HS-27A (cell line): ENCODE measurements at regions not wholly inside any gene's neighbourhood (a gene's known extent, or its start where the extent isn't known, plus 50 kb on each side); places are given as distances from the start of the nearest gene placed in this dataset.
A peak's percentile ranks its signal among the peaks of the same experiment; 100 is the strongest.

Experiments used
- DNase-seq: peaks from one replicate; pipeline ENCODE4 v3.0.0-alpha.2; 2012; ENCODE audit warnings: low read depth, missing footprints

GRCh38 chr2:165033402-165033801 is 78.1 kb upstream of the SLC38A11 start:
- no peak for DNase-seq

- DNase-seq: no peak
Observed at GRCh38 chr2:165032559-165032958, 77.2 kb upstream of the SLC38A11 start.

- no peak for DNase-seq
Observed at GRCh38 chr2:165024199-165024598, 68.9 kb upstream of the SLC38A11 start.

- DNase-seq: no peak
Observed at GRCh38 chr2:165022781-165023180, 67.5 kb upstream of the SLC38A11 start.

- DNase-seq: no peak
Observed at GRCh38 chr2:165017966-165018596, 62.8 kb upstream of the SLC38A11 start.

GRCh38 chr2:165016772-165017411 is 61.6 kb upstream of the SLC38A11 start:
- DNase-seq: peak; percentile 19

- DNase-seq: no peak
Observed at GRCh38 chr2:165015052-165015642, 59.8 kb upstream of the SLC38A11 start.

- DNase-seq: no peak
Observed at GRCh38 chr2:165013944-165014619, 58.8 kb upstream of the SLC38A11 start.

- DNase-seq: no peak
Observed at GRCh38 chr2:165011199-165011598, 55.9 kb upstream of the SLC38A11 start.

GRCh38 chr2:165010556-165010955 is 55.2 kb upstream of the SLC38A11 start:
- no peak for DNase-seq

GRCh38 chr2:165009466-165009865 is 54.1 kb upstream of the SLC38A11 start:
- DNase-seq: no peak

- no peak for DNase-seq
Observed at GRCh38 chr2:165008730-165009315, 53.5 kb upstream of the SLC38A11 start.

- DNase-seq: no peak
Observed at GRCh38 chr2:165007161-165007744, 51.9 kb upstream of the SLC38A11 start.
